ENCODE measurements at regions not wholly inside any gene's neighbourhood (a gene's known extent, or its start where the extent isn't known, plus 50 kb on each side); places are given as distances from the start of the nearest gene placed in this dataset.
A peak's percentile ranks its signal among the peaks of the same experiment; 100 is the strongest.

DNA sequence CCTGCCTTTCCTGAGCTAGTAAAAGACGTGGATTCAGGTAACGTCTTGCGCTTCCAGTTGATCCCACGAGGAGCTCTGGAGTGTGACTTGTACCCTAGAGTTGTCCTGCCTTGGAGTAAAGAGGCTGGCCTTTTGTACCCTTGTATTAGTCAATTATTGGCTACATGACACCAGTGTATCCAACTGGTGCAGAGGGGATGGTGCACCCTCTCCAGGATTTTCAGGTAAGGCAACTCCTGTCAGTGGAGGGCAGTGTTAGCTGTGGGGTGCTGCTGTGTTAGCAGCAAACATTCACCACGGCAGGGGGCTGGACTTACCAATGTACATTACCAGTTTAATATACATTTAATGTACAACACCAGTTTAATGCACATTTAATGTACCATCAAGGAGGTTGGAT is 233.5 kb downstream of the MIAT start:
- H3K36me3 ChIP-seq (replicated peaks; ENCODE audit: low read depth, low read length): no peaks in the 10 kb centered on the region
- H3K4me1 ChIP-seq (ENCODE audit: low read length): no peaks in the 10 kb centered on the region
- TF ChIP-seq CTCF (IDR thresholded peaks at IDR 0.05; ENCODE audit: low read depth, low read length) (0 out of 2 replicates have a peak, but pooled peaks have one; percentile 4), EZH2phosphoT487 (IDR thresholded peaks at IDR 0.05; ENCODE audit: low read depth) (no peak)
- H3K4me2 ChIP-seq (ENCODE audit: low read length): no peak overlapping the region
- no peaks in the 10 kb centered on the region for H3K9me3 ChIP-seq (ENCODE audit: insufficient read depth, low read length)
- H3K79me2 ChIP-seq (ENCODE audit: low read length): no peaks in the 10 kb centered on the region
- H3K9ac ChIP-seq (ENCODE audit: low read length): no peak overlapping the region
- H3K27me3 ChIP-seq (ENCODE audit: low read depth, low read length): peaks cover 21% of the 10 kb centered on the region
- H4K20me1 ChIP-seq (ENCODE audit: insufficient read depth, low read length): no peaks in the 10 kb centered on the region
- no peak overlapping the region for H3K4me3 ChIP-seq (ENCODE audit: low read length)
- no peak overlapping the region for H3K27ac ChIP-seq (ENCODE audit: low read length)
- H2AFZ ChIP-seq (ENCODE audit: low read depth, low read length): no peak overlapping the region

DNA sequence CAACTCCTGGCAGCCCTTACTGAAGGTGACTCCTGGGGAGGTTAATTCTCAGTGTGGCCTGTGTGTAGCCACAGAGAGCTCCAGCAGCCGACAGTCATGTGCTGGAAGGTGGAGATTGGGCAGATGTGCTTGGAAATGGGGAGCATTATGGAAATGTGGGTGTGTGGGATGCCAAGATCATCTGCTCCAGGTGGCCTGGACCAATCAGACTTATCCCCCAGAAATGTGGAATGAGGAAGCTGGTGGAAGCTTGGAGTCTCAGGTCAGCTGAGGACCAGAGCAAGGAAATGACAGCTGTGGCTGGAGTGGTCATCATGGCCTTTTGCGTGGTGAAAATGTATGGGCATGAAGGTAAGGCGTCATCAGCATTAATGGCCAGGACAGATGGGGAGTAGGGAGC is 234.0 kb downstream of the MIAT start:
- no peaks in the 10 kb centered on the region for H3K9me3 ChIP-seq (ENCODE audit: insufficient read depth, low read length)
- H4K20me1 ChIP-seq (ENCODE audit: insufficient read depth, low read length): no peaks in the 10 kb centered on the region
- no peak overlapping the region for H3K27ac ChIP-seq (ENCODE audit: low read length)
- H3K79me2 ChIP-seq (ENCODE audit: low read length): no peaks in the 10 kb centered on the region
- H3K4me2 ChIP-seq (ENCODE audit: low read length): no peak overlapping the region
- H2AFZ ChIP-seq (ENCODE audit: low read depth, low read length): no peak overlapping the region
- peaks cover 21% of the 10 kb centered on the region for H3K27me3 ChIP-seq (ENCODE audit: low read depth, low read length)
- H3K4me3 ChIP-seq (ENCODE audit: low read length): no peak overlapping the region
- TF ChIP-seq EZH2phosphoT487 (IDR thresholded peaks at IDR 0.05; ENCODE audit: low read depth) (no peak), CTCF (IDR thresholded peaks at IDR 0.05; ENCODE audit: low read depth, low read length) (no peak)
- no peaks in the 10 kb centered on the region for H3K36me3 ChIP-seq (replicated peaks; ENCODE audit: low read depth, low read length)
- no peak overlapping the region for H3K9ac ChIP-seq (ENCODE audit: low read length)
- no peaks in the 10 kb centered on the region for H3K4me1 ChIP-seq (ENCODE audit: low read length)

DNA sequence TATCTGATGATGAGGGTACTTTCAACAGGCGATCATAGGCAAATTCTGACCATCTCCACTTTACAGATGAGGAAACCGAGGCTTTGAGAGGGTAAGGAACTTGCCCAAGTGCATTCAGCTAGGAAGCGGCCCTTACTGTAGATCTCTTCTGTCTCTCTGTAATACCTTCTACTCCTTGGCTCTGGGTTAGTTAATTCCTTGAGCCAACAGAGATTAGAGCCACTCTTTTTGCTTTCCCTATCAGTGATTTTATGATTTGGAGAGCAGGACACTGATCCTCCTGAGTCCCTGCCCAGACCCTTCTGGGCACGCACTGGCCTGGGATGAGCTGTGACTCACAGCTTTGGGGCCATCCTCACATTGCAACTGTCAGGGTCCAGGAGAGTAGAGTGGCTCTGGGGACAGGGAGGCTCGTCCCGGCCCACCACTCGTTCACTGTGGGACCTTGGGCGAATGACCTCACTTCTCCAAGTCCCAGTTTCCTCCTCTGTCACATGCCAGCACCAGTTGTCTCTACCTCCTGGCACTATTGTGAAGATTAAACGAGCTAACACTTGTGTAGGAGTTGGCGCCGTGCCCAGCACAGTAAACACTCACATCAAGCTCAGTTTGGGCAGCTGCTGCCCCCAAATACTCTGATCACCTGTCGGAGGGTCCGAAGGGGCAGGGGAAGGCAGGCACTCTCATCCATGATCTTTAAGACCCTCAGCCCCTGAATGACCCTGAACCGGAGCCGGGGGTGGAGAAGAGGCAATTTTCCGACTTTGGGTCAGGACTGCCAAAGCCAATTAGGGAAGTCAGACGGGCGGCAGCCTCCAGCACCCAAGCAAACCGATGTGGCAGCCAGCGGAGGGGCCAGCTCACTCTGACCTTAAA is 235.0 kb downstream of the MIAT start:
- Histone ChIP-seq H3K36me3 (replicated peaks; ENCODE audit: low read depth, low read length) (no peaks in the 10 kb centered on the region), H4K20me1 (ENCODE audit: insufficient read depth, low read length) (no peaks in the 10 kb centered on the region), H3K9ac (ENCODE audit: low read length) (no peak overlapping the region), H3K4me2 (ENCODE audit: low read length) (no peak overlapping the region), H3K4me3 (ENCODE audit: low read length) (no peak overlapping the region), H2AFZ (ENCODE audit: low read depth, low read length) (no peak overlapping the region), H3K79me2 (ENCODE audit: low read length) (no peaks in the 10 kb centered on the region), H3K9me3 (ENCODE audit: insufficient read depth, low read length) (no peaks in the 10 kb centered on the region), H3K27me3 (ENCODE audit: low read depth, low read length) (peaks cover 21% of the 10 kb centered on the region), H3K4me1 (ENCODE audit: low read length) (no peaks in the 10 kb centered on the region), H3K27ac (ENCODE audit: low read length) (no peak overlapping the region)
- TF ChIP-seq EZH2phosphoT487 (IDR thresholded peaks at IDR 0.05; ENCODE audit: low read depth): no peak
- TF ChIP-seq CTCF (IDR thresholded peaks at IDR 0.05; ENCODE audit: low read depth, low read length): no peak

GRCh38 chr22:26893173-26894110 is 236.1 kb downstream of the MIAT start:
- no peak overlapping the region for H3K9ac ChIP-seq (ENCODE audit: low read length)
- no peaks in the 10 kb centered on the region for H4K20me1 ChIP-seq (ENCODE audit: insufficient read depth, low read length)
- H3K9me3 ChIP-seq (ENCODE audit: insufficient read depth, low read length): no peaks in the 10 kb centered on the region
- H3K27ac ChIP-seq (ENCODE audit: low read length): no peak overlapping the region
- no peaks in the 10 kb centered on the region for H3K4me1 ChIP-seq (ENCODE audit: low read length)
- no peak overlapping the region for H2AFZ ChIP-seq (ENCODE audit: low read depth, low read length)
- H3K27me3 ChIP-seq (ENCODE audit: low read depth, low read length): peaks cover 21% of the 10 kb centered on the region
- H3K4me2 ChIP-seq (ENCODE audit: low read length): no peak overlapping the region
- H3K36me3 ChIP-seq (replicated peaks; ENCODE audit: low read depth, low read length): no peaks in the 10 kb centered on the region
- no peak overlapping the region for H3K4me3 ChIP-seq (ENCODE audit: low read length)
- TF ChIP-seq EZH2phosphoT487 (IDR thresholded peaks at IDR 0.05; ENCODE audit: low read depth): no peak
- no peak for TF ChIP-seq CTCF (IDR thresholded peaks at IDR 0.05; ENCODE audit: low read depth, low read length)
- no peaks in the 10 kb centered on the region for H3K79me2 ChIP-seq (ENCODE audit: low read length)
